Activated CD4-positive, alpha-beta T cell treated with anti-CD3 and anti-CD28 coated beads for 48 hours (primary cell): ENCODE measurements at regions not wholly inside any gene's neighbourhood (a gene's known extent, or its start where the extent isn't known, plus 50 kb on each side); places are given as distances from the start of the nearest gene placed in this dataset.
"Not testable (repeated sequence)": the region's sequence is repeated elsewhere in the genome, so short reads cannot be mapped to it uniquely, and the experiment has no call there.

Experiments
- DNase-seq: peaks from one replicate; pipeline ENCODE4 v3.0.0-alpha.2; 2020

DNA sequence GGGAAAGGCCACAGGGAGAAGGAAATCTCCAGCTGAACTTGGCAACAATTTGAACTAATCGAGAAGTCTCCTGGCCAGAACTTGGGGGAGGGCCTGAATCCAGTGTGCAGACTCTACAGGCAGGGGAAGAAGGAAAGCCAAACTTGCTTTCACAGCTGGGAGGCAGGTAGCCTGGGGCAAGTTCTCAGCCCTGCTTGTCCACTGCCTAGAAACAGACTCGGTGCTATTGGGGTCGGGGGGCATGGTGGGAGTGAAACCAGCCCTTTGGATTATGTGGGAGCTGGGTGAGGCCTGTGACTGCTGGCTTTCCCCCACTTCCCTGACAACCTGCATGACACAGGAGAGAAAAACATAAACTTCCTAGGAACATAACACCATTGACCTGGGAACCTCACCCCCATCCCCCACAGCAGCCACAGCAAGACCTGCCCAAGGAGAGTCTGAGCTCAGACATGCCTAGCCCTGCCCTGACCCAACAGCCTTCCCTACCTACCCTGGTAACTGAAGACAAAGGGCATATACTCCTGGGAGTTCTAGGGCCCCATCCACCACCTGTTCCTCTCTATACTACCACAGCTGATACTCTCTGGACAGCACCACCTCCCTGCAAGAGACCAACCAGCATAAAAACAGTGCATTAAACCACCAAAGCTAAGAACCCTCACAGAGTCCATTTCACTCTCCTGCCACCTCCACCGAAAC lies 103.7 kb upstream of the MNS1 start:
- no peak for DNase-seq

DNA sequence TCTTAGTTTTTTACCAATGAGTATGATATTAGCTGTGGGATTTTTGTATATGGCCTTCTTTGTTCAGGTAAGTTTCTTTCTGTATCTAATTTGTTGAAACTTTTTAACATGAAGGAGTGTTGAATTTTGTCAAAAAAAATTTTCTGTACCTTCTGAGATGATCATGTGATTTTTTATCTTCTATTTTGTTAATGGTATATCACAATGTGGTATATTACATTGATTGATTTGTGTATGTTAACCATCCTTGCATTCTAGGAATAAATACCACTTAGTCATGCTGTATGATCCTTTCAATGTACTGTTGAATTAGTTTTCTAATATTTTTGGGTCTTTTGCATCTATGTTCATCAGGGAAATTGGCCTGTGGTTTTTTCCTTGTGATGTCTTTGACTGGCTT lies 92.5 kb upstream of the MNS1 start:
- no peak for DNase-seq

DNA sequence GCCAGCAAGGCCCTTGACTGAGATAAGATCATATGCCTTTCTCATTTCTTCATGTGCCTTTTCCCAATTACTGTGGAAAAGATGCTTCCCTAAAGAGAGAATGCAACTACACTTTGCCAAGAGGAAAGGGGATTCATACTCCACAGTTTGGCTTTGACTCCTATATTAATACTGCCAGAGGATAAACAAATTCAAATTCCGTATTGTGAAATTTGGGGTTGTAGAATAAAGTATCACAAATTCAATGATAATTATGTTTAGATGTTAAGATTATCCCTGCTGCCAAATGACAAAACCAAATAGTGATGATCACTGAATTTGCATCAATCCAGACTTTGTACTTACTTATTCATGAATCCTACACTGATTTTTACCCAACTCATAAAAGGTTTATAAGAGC lies 88.5 kb upstream of the MNS1 start:
- no peak for DNase-seq

DNA sequence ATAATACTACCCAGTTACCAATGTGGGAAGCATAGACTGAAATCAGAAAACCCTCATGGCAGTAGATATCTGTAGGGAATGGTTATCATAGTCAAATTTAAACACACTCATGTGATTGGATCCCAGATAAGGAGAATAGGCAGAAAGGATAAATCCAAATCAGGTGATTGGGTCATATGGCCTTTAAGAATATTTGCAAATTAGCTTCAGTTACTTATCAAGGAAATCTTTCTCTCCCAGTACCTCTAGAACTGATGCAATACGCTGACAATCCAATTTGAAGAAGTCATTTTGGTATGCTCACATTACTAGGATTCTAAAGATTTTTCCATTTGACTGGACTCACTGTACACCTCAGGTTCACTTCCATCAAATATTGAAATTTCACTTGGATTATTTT lies 87.7 kb upstream of the MNS1 start:
- no peak for DNase-seq

DNA sequence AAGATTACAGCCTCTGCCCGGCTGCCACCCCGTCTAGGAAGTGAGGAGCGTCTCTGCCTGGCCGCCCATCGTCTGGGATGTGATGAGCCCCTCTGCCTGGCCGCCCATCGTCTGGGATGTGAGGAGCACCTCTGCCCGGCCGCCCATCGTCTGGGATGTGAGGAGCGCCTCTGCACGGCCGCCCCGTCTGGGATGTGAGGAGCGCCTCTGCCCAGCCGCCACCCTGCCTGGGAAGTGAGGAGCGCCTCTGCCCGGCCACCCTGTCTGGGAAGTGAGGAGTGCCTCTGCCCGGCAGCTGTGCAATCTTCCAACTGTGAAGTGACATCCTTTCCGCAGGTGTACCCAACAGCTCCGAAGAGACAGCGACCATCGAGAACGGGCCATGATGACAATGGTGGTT lies 75.6 kb upstream of the MNS1 start:
- DNase-seq, result not testable (repeated sequence)

DNA sequence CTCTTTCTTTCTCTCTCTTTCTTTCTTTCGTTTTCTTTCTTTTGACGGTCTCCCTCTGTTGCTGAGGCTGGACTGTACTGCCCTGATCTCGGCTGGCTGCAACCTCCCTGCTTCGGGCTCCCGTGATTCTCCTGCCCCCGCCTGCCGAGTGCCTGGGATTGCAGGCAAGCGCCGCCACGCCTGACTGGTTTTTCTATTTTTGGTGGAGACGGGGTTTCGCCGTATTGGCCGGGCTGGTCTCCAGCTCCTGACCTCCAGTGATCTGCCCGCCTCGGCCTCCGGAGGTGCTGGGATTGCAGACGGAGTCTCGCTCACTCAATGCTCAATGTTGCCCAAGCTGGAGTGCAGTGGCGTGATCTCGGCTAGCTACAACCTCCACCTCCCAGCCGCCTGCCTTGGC lies 75.2 kb upstream of the MNS1 start:
- not testable (repeated sequence) for DNase-seq

DNA sequence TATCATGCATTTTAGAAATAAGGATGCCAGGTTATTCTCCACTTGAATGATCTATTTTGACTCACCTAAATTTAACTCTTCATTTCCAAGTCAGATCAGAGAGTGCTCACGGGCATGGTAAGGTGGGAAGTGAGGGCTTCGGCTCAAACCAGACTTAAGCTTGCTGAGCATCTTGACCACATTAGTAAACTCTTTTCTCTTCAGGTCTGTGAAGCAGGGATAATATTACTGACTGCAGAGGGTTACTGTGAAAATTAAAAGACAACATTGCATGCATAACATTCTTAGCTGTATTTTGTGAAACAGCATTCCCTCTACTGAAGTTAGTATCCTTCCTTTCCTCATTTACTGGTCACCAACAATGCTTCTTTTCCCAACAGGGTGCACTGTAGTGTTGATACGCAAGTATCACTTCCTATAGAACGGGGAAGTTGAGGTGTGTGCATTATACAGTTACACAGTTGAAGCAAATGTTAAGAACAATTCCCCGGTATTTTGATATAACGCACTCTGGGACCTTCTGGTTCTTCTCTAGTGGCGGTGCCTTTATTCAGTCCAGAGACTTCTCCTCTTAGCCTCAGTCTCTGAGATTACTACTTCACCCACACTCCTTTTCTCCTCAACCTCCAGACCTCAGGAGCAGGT lies 74.1 kb upstream of the MNS1 start:
- no peak for DNase-seq

DNA sequence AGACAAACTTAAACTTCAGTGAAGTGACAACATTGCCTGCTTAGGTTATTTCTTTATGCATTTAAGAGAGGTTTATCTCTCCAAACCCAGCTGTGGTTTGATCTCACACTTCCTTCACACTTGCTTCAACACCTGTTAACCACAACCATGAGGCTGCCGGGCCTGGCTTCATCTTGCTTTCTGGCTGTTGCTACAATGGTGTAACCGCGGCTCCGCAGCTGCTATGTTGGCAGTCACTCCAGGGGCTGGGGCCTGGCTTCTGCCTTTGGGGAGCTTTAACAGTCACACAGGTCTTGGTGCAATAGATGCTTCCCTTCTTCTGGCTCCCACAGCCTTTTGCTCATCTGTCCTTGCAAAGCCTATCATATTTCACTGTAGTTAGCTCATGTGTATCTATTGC lies 72.9 kb upstream of the MNS1 start:
- peak; percentile 36 for DNase-seq

DNA sequence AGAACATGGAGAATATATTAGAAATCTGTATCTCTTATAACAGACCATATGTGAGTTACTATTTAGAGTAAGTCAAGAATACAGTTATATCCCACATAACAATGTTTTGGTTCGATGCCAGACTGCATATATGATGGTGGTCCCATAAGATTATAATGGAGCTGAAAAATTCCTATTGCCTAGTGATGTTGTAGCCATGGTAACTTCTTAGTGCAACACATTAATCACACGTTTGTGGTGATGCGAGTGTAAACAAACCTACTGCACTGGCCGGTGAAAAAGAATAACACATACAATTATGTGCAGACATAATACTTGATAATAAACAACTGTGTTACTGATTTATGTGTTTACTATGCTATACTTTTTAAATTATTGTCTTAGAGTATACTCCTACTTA lies 69.8 kb upstream of the MNS1 start:
- DNase-seq, result no peak

DNA sequence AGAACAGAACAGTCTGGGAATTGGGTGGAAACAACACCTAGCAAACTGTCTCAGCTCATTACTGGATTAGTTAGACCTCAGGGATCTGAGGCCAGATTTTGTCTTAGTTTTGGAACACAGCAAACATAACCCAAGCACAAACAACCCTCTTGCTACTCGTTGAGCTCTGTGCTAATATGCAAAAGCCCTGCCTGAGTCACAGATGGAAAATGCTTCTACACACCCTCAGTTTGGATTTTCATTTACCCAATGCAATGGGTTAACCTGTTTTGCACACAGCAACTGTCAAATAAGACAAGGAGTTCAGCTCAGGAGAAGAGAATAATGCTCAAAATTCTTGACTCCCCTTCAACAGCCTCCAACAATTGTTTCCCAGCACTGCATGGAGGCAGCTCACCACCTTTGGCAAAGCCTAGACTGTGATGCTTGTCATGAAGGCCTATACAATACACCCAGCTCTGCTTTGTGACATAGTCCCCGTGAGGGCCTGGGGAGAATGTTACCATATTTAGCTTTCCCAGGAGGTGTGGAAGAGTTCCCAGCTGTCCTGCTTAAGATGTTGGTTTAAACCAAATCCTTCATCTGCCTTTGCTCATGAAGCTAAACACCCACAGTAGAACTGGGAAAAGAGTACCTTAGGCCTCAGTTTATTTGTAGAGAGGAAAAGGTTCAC lies 68.9 kb upstream of the MNS1 start:
- no peak for DNase-seq

DNA sequence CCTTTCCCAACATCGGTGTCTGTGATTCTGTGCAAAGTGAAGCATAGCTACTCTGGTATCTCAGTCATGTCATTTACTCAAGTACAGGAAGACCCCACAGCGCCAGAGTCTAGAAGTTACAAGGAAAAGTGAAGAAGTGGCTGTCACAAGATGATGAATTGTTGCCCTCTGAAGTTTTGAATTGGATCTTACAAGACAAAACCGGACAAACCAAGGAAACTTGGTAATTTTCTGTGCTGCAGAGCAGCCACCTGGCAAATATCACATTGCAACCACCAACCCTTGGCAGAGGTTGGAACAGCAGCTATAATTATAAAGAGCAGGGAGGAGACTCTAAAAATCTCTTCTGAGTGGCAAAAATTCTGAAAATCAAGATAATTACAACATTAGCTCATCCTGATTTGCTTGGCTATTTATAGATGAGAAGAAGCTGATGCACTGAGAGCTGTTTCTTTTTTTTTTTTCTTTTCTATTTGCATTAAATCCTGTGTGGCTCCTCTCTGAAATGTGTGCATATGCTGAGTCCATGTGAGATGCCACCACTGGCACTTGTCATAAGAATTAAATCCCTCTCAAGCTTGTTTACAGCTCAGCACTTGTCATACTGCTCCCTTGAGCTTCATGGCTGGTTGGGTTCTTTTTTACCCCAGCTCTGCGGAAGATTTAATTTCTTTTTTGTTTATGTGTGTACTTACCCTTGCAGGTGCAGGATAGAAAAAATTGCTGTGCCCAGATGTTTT lies 68.0 kb upstream of the MNS1 start:
- DNase-seq, result no peak

DNA sequence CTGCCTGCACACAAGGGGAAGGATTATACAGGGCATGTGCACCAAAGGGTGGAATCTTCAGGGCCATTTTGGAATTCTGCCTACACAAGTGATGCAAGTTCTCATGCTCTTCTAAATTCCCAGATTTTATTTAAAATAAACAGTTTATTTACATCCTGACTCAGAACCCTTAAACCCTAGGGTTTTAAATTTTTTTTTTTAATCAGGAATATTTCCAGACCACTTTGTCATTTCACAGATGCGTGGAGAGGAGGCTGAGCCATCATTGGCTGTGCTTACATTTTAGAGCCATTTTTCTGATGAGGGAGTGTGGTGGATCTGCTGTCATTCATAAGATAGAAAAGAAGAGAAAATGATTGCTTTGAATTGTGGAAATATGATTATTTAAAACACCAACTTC lies 65.2 kb upstream of the MNS1 start:
- no peak for DNase-seq

DNA sequence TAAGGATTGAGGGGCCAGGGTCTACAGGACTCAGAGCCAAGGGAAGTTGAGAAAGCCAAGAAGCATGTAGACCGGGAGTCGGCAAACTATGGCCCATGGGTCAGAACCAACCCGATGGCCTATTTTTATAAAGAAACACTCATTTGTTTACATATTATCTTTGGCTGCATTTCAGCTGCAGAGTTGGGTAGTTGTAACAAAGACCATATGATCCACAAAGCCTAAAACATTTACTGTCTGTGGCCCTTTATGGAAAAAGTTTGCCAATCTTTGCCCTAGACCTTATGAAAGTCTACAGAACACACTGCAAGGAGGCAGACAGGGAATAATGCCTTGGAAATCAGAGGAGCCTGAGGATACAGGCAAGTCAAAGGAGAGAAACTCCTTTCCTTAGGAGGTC lies 63.2 kb upstream of the MNS1 start:
- DNase-seq, result no peak

DNA sequence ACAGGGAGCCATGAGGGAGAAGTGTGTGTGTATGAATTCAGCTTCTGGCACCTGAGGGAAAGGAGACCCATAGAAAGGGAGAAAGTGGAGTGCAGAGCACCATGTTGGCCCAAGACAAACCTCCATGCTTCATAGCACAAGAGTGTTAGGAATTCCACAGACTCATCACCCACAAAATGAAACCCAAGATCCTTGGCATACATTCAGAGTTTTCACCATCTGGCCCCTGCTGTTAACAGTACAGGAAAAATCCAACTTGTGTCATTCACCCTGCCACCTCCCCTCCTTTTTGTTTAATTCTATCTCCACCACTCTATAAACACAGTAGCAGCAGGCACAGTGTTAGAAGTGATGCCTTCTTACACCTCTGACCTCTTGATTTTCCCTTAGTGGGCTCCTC lies 60.0 kb upstream of the MNS1 start:
- DNase-seq, result no peak

DNA sequence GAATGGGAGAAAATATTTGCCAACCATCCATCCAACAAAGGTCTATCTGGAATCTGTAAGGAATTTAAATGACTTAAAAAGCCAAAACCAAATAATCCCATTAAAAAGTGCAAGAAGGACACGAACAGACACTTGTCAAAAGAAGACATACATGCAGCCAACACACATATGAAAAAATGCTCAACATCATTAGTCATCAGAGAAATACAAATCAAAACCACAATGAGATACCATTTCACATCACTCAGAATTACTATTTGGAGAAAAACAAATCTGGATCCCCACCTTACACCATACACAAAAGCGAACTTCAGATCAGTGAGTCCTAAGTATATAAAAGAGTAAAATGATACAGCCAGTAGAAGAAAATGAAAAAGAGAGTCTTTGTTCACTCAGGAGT lies 58.6 kb upstream of the MNS1 start:
- no peak for DNase-seq

DNA sequence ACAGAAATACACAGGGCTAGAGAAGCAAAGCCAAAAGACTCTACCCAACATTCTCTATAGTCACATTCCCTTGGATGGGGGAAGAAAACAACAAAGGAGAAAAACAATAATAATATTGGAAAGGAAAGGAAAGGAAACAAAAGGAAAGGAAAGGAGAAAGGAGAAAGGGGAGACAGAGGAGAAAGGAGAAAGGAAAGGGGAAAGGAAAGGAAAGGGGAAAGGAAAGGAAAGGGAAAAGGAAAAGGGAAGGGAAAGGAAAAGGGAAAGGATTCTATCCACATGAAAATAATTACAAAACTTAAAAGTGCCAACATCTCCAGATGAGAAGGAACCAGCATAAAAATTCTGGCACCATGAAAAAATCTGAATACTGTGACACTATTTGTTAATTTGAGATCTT lies 54.1 kb upstream of the MNS1 start:
- no peak for DNase-seq
